OCI-LY1 (cell line): ENCODE measurements at regions not wholly inside any gene's neighbourhood (a gene's known extent, or its start where the extent isn't known, plus 50 kb on each side); places are given as distances from the start of the nearest gene placed in this dataset.

Experiments used
- H2AFZ ChIP-seq: fragments of 200-600 bp; sonication (generic), shearing (Covaris generic); 2 replicates; pipeline ENCODE4 v1.6.0; 2014; ENCODE audit warnings: antibody characterized with exemption, mild to moderate bottlenecking, low read length
- H3F3A ChIP-seq: fragments of 200-600 bp; sonication (generic), shearing (Covaris generic); 2 replicates; pipeline ENCODE4 v1.6.0; 2014; ENCODE audit warnings: mild to moderate bottlenecking, antibody characterized with exemption, low read length, moderate library complexity; ENCODE audit not compliant: insufficient read depth
- H3K27ac ChIP-seq: fragments of 200-600 bp; sonication (generic); 2 replicates; pipeline ENCODE4 v1.5.1; 2014; ENCODE audit warnings: low read length, mixed run types, mild to moderate bottlenecking, low read depth; ENCODE audit not compliant: poor library complexity, severe bottlenecking
- H3K27me3 ChIP-seq: fragments of 200-600 bp; sonication (generic); 2 replicates; pipeline ENCODE4 v1.6.0; 2014; ENCODE audit warnings: antibody characterized with exemption, mild to moderate bottlenecking, low read length, moderate library complexity; ENCODE audit not compliant: insufficient read depth
- H3K36me3 ChIP-seq: fragments of 200-600 bp; sonication (generic); 2 replicates; pipeline ENCODE4 v1.6.1; 2014; ENCODE audit warnings: mild to moderate bottlenecking, antibody characterized with exemption, low read length, moderate library complexity, mixed read lengths; ENCODE audit not compliant: insufficient read depth
- H3K4me1 ChIP-seq: fragments of 200-600 bp; sonication (generic); 2 replicates; pipeline ENCODE4 v1.5.1; 2014; ENCODE audit warnings: mild to moderate bottlenecking, low read length, moderate library complexity; ENCODE audit not compliant: insufficient read depth, severe bottlenecking
- H3K4me2 ChIP-seq: fragments of 200-600 bp; sonication (generic), shearing (Covaris generic); 2 replicates; pipeline ENCODE4 v1.6.1; 2014; ENCODE audit warnings: low read length
- H3K4me3 ChIP-seq: fragments of 200-600 bp; sonication (generic); 2 replicates; pipeline ENCODE4 v1.5.1; 2014; ENCODE audit warnings: low read length, low read depth, mild to moderate bottlenecking, mixed read lengths; ENCODE audit not compliant: poor library complexity, severe bottlenecking
- H3K79me2 ChIP-seq: fragments of 200-600 bp; shearing (Covaris generic); 2 replicates; pipeline ENCODE4 v1.6.1; 2016; ENCODE audit warnings: mixed run types, low read length, mixed read lengths; ENCODE audit not compliant: insufficient read depth
- H3K9ac ChIP-seq: fragments of 200-600 bp; sonication (generic), shearing (Covaris generic); 2 replicates; pipeline ENCODE4 v1.6.1; 2014; ENCODE audit warnings: mild to moderate bottlenecking, low read length, mixed read lengths
- H3K9me2 ChIP-seq: fragments of 200-600 bp; sonication (generic), shearing (Covaris generic); 2 replicates; pipeline ENCODE4 v1.6.1; 2014; ENCODE audit warnings: low read depth, mild to moderate bottlenecking, low read length, mixed read lengths
- H3K9me3 ChIP-seq: fragments of 200-600 bp; shearing (Covaris generic); 2 replicates; pipeline ENCODE4 v1.6.1; 2014; ENCODE audit warnings: low read length, mixed read lengths
- H4K20me1 ChIP-seq: fragments of 200-600 bp; sonication (generic), shearing (Covaris generic); 2 replicates; pipeline ENCODE4 v1.6.0; 2016; ENCODE audit warnings: mild to moderate bottlenecking, low read length; ENCODE audit not compliant: insufficient read depth
- CTCF ChIP-seq: fragments of 200-600 bp; sonication (generic), shearing (Covaris generic); IDR thresholded peaks from 2 replicates; pipeline ENCODE4 v1.5.1; 2017; ENCODE audit warnings: mild to moderate bottlenecking, antibody characterized with exemption, low read length, moderate library complexity, mixed read lengths
- EZH2 ChIP-seq: fragments of 200-600 bp; sonication (generic), shearing (Covaris generic); IDR thresholded peaks from 2 replicates; pipeline ENCODE4 v1.8.0; 2017; ENCODE audit warnings: borderline replicate concordance, mixed run types, mild to moderate bottlenecking, antibody characterized with exemption, low read length, moderate library complexity, mixed read lengths

- H3K27me3 ChIP-seq = no peaks in the 10 kb centered on the region
- H2AFZ ChIP-seq = no peak overlapping the region
- no peaks in the 10 kb centered on the region for H4K20me1 ChIP-seq
- no peaks in the 10 kb centered on the region for H3K4me1 ChIP-seq
- H3K4me2 ChIP-seq = no peak overlapping the region
- H3K36me3 ChIP-seq = no peaks in the 10 kb centered on the region
- no peaks in the 10 kb centered on the region for H3F3A ChIP-seq
- H3K9me3 ChIP-seq = no peaks in the 10 kb centered on the region
- no peaks in the 10 kb centered on the region for H3K79me2 ChIP-seq
- no peak overlapping the region for H3K9ac ChIP-seq
- TF ChIP-seq CTCF = no peak
- H3K9me2 ChIP-seq = no peaks in the 10 kb centered on the region
- H3K27ac ChIP-seq = no peak overlapping the region
- no peak overlapping the region for H3K4me3 ChIP-seq
Observed at GRCh38 chr10:57741751-57742150, 525.9 kb downstream of the IPMK start.

GRCh38 chr10:57723305-57723704 lies 544.4 kb downstream of the IPMK start:
- Histone ChIP-seq H3F3A (no peaks in the 10 kb centered on the region), H3K79me2 (no peaks in the 10 kb centered on the region), H3K9me2 (no peaks in the 10 kb centered on the region), H3K4me2 (no peak overlapping the region), H3K27ac (no peak overlapping the region), H3K9ac (no peak overlapping the region), H3K4me3 (no peak overlapping the region), H3K4me1 (no peaks in the 10 kb centered on the region), H3K9me3 (no peaks in the 10 kb centered on the region), H2AFZ (no peak overlapping the region), H3K27me3 (no peaks in the 10 kb centered on the region), H4K20me1 (no peaks in the 10 kb centered on the region), H3K36me3 (no peaks in the 10 kb centered on the region)
- TF ChIP-seq EZH2 = no peak
- no peak for TF ChIP-seq CTCF

- Histone ChIP-seq H3K27me3 (no peaks in the 10 kb centered on the region), H3K4me3 (no peak overlapping the region), H2AFZ (no peak overlapping the region), H3K9me3 (no peaks in the 10 kb centered on the region), H3K9me2 (no peaks in the 10 kb centered on the region; the same call in 1 of the 2 replicates), H3K79me2 (no peaks in the 10 kb centered on the region), H3F3A (no peaks in the 10 kb centered on the region), H3K27ac (no peak overlapping the region), H3K4me1 (no peaks in the 10 kb centered on the region), H3K9ac (no peak overlapping the region), H3K4me2 (no peak overlapping the region), H4K20me1 (no peaks in the 10 kb centered on the region), H3K36me3 (no peaks in the 10 kb centered on the region)
- TF ChIP-seq CTCF (no peak), EZH2 (no peak)
Observed at GRCh38 chr10:57716884-57717283, 550.8 kb downstream of the IPMK start.
